ENCODE measurements at regions not wholly inside any gene's neighbourhood (a gene's known extent, or its start where the extent isn't known, plus 50 kb on each side); places are given as distances from the start of the nearest gene placed in this dataset.

GRCh38 chr1:209107535-209107934 lies 476.0 kb upstream of the CAMK1G start:
- H3K4me2 ChIP-seq (ENCODE audit: low read depth, low read length): peak overlapping the region; percentile 59
- H2AFZ ChIP-seq (ENCODE audit: low read length): no peak overlapping the region
- peaks cover 6% of the 10 kb centered on the region; the same call in 1 of the 2 replicates for H3K36me3 ChIP-seq (replicated peaks; ENCODE audit: insufficient read depth, low read length)
- peak overlapping the region; percentile 20; the same call in 1 of the 2 replicates for H3K4me3 ChIP-seq (ENCODE audit: low read length)
- no peaks in the 10 kb centered on the region for H3K27me3 ChIP-seq (replicated peaks; ENCODE audit: insufficient read depth, low read length)
- no peaks in the 10 kb centered on the region for H3K9me2 ChIP-seq (replicated peaks; ENCODE audit: insufficient read depth, low read length)
- no peak for TF ChIP-seq EZH2 (optimal IDR thresholded peaks at IDR 0.05; ENCODE audit: low read depth, low read length)
- no peak for TF ChIP-seq EZH2phosphoT487 (IDR thresholded peaks at IDR 0.05; ENCODE audit: low read length)
- no peak for TF ChIP-seq CTCF (IDR thresholded peaks at IDR 0.05; ENCODE audit: low read length)
- peak; percentile 98 for DNase-seq
- H3K27ac ChIP-seq (ENCODE audit: low read length): peak overlapping the region; percentile 99
- H3K79me2 ChIP-seq (ENCODE audit: low read length): peaks cover 17% of the 10 kb centered on the region
- H3K4me1 ChIP-seq (ENCODE audit: low read length): peaks cover 86% of the 10 kb centered on the region
- no peaks in the 10 kb centered on the region for H4K20me1 ChIP-seq (ENCODE audit: insufficient read depth, low read length)
- peaks cover 75% of the 10 kb centered on the region for H3F3A ChIP-seq (ENCODE audit: insufficient read depth, low read length)
- no peaks in the 10 kb centered on the region for H3K9me3 ChIP-seq (replicated peaks; ENCODE audit: insufficient read depth, low read length)
- H3K9ac ChIP-seq (ENCODE audit: low read length): peak overlapping the region; percentile 83

GRCh38 chr1:209109001-209109785 lies 474.3 kb upstream of the CAMK1G start:
- Histone ChIP-seq H3K27me3 (replicated peaks; ENCODE audit: insufficient read depth, low read length) (no peaks in the 10 kb centered on the region), H3K36me3 (replicated peaks; ENCODE audit: insufficient read depth, low read length) (peaks cover 13% of the 10 kb centered on the region), H3K4me3 (ENCODE audit: low read length) (no peak overlapping the region), H3K9me3 (replicated peaks; ENCODE audit: insufficient read depth, low read length) (no peaks in the 10 kb centered on the region), H4K20me1 (ENCODE audit: insufficient read depth, low read length) (no peaks in the 10 kb centered on the region), H3K79me2 (ENCODE audit: low read length) (peaks cover 17% of the 10 kb centered on the region), H3K9me2 (replicated peaks; ENCODE audit: insufficient read depth, low read length) (no peaks in the 10 kb centered on the region), H3K27ac (ENCODE audit: low read length) (peak overlapping the region; percentile 99), H3F3A (ENCODE audit: insufficient read depth, low read length) (peaks cover 58% of the 10 kb centered on the region), H3K9ac (ENCODE audit: low read length) (peak overlapping the region; percentile 83), H3K4me2 (ENCODE audit: low read depth, low read length) (peak overlapping the region; percentile 59), H3K4me1 (ENCODE audit: low read length) (peaks cover 70% of the 10 kb centered on the region), H2AFZ (ENCODE audit: low read length) (peak overlapping the region; percentile 28)
- no peak for DNase-seq
- TF ChIP-seq EZH2 (optimal IDR thresholded peaks at IDR 0.05; ENCODE audit: low read depth, low read length) (no peak), EZH2phosphoT487 (IDR thresholded peaks at IDR 0.05; ENCODE audit: low read length) (no peak), CTCF (IDR thresholded peaks at IDR 0.05; ENCODE audit: low read length) (no peak)

GRCh38 chr1:209113521-209113920 lies 470.0 kb upstream of the CAMK1G start:
- no peak overlapping the region for H3K27ac ChIP-seq (ENCODE audit: low read length)
- H4K20me1 ChIP-seq (ENCODE audit: insufficient read depth, low read length): no peaks in the 10 kb centered on the region
- no peaks in the 10 kb centered on the region for H3K27me3 ChIP-seq (replicated peaks; ENCODE audit: insufficient read depth, low read length)
- peaks cover 20% of the 10 kb centered on the region for H3F3A ChIP-seq (ENCODE audit: insufficient read depth, low read length)
- no peak overlapping the region for H3K4me3 ChIP-seq (ENCODE audit: low read length)
- no peaks in the 10 kb centered on the region for H3K9me3 ChIP-seq (replicated peaks; ENCODE audit: insufficient read depth, low read length)
- H3K4me1 ChIP-seq (ENCODE audit: low read length): peaks cover 30% of the 10 kb centered on the region
- no peak for DNase-seq
- H3K79me2 ChIP-seq (ENCODE audit: low read length): peaks cover 17% of the 10 kb centered on the region
- no peak overlapping the region for H2AFZ ChIP-seq (ENCODE audit: low read length)
- peaks cover 17% of the 10 kb centered on the region for H3K36me3 ChIP-seq (replicated peaks; ENCODE audit: insufficient read depth, low read length)
- TF ChIP-seq EZH2phosphoT487 (IDR thresholded peaks at IDR 0.05; ENCODE audit: low read length): no peak
- no peak for TF ChIP-seq EZH2 (optimal IDR thresholded peaks at IDR 0.05; ENCODE audit: low read depth, low read length)
- TF ChIP-seq CTCF (IDR thresholded peaks at IDR 0.05; ENCODE audit: low read length): no peak
- no peak overlapping the region for H3K4me2 ChIP-seq (ENCODE audit: low read depth, low read length)
- no peak overlapping the region for H3K9ac ChIP-seq (ENCODE audit: low read length)
- H3K9me2 ChIP-seq (replicated peaks; ENCODE audit: insufficient read depth, low read length): no peaks in the 10 kb centered on the region

Measured in MM.1S (cell line).